ENCODE measurements at regions not wholly inside any gene's neighbourhood (a gene's known extent, or its start where the extent isn't known, plus 50 kb on each side); places are given as distances from the start of the nearest gene placed in this dataset.

DNA sequence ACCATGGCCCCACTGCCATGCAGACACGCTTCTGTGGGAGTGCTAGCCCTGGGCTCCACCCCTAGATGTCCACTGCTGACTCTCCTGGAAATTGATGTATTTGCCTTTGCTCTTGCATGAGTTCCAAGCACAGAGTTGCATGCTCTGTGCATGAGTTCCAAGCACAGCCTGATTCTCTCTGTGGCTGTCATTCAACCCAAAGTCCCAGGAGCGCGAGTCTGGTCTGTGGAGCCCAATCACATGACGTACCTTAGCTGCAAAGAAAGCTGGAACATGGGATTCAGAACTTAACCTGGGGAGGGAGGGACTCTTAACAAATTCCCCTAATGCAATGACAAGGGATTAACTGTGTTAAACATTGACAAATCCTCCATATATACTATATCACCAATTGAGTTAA, 114.3 kb upstream of the SLC24A3 start:
- no peak overlapping the region for H2AFZ ChIP-seq (ENCODE audit: control insufficient read depth, low read length)
- H3K9me3 ChIP-seq (ENCODE audit: control insufficient read depth, low read depth, low read length): no peaks in the 10 kb centered on the region
- no peaks in the 10 kb centered on the region for H3K4me1 ChIP-seq (ENCODE audit: control insufficient read depth, extremely low read depth, insufficient read depth, low read length)
- no peak for TF ChIP-seq EZH2 (IDR thresholded peaks at IDR 0.05; ENCODE audit: low read length)
- TF ChIP-seq, protein P1, sequence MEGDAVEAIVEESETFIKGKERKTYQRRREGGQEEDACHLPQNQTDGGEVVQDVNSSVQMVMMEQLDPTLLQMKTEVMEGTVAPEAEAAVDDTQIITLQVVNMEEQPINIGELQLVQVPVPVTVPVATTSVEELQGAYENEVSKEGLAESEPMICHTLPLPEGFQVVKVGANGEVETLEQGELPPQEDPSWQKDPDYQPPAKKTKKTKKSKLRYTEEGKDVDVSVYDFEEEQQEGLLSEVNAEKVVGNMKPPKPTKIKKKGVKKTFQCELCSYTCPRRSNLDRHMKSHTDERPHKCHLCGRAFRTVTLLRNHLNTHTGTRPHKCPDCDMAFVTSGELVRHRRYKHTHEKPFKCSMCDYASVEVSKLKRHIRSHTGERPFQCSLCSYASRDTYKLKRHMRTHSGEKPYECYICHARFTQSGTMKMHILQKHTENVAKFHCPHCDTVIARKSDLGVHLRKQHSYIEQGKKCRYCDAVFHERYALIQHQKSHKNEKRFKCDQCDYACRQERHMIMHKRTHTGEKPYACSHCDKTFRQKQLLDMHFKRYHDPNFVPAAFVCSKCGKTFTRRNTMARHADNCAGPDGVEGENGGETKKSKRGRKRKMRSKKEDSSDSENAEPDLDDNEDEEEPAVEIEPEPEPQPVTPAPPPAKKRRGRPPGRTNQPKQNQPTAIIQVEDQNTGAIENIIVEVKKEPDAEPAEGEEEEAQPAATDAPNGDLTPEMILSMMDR (optimal IDR thresholded peaks at IDR 0.05 in 1 of 3, IDR thresholded peaks at IDR 0.05 in 1 of 3, conservative IDR thresholded peaks at IDR 0.05 in 1 of 3; ENCODE audit: extremely low read depth in 1 of 3, insufficient read depth in 2 of 3, low read length in 3 of 3): no peak
- H3K27ac ChIP-seq (ENCODE audit: control insufficient read depth, insufficient read depth, low read length): no peak overlapping the region
- no peaks in the 10 kb centered on the region for H4K20me1 ChIP-seq (ENCODE audit: control insufficient read depth, extremely low read depth, insufficient read depth, low read length)
- H3K27me3 ChIP-seq (ENCODE audit: control insufficient read depth, extremely low read depth, insufficient read depth, low read length): no peaks in the 10 kb centered on the region
- no peak overlapping the region for H3K4me3 ChIP-seq (ENCODE audit: control insufficient read depth in 2 of 3, extremely low read depth in 1 of 3, insufficient read depth in 2 of 3, low read depth in 1 of 3, low read length in 3 of 3)
- H3K9ac ChIP-seq (ENCODE audit: control insufficient read depth, extremely low read depth, insufficient read depth, low read length): no peak overlapping the region
- no peaks in the 10 kb centered on the region for H3K36me3 ChIP-seq (ENCODE audit: control insufficient read depth in 2 of 2, extremely low read depth in 1 of 2, insufficient read depth in 2 of 2, low read length in 2 of 2)
- H3K9me1 ChIP-seq (ENCODE audit: control insufficient read depth, extremely low read depth, insufficient read depth, low read length): no peaks in the 10 kb centered on the region
- no peak overlapping the region for H3K4me2 ChIP-seq (ENCODE audit: control insufficient read depth, extremely low read depth, insufficient read depth, low read depth, low read length)
- dilution Hi-C loops (cut with MboI; ENCODE audit: extremely low pct_ligation_motif_present, low sequenced_read_pairs): no loop called here
- H3K79me2 ChIP-seq (ENCODE audit: control insufficient read depth, insufficient read depth, low read length): no peaks in the 10 kb centered on the region
- FAIRE-seq: no peak
- DNase-seq (ENCODE audit: low read depth, low spot score): no peak

DNA sequence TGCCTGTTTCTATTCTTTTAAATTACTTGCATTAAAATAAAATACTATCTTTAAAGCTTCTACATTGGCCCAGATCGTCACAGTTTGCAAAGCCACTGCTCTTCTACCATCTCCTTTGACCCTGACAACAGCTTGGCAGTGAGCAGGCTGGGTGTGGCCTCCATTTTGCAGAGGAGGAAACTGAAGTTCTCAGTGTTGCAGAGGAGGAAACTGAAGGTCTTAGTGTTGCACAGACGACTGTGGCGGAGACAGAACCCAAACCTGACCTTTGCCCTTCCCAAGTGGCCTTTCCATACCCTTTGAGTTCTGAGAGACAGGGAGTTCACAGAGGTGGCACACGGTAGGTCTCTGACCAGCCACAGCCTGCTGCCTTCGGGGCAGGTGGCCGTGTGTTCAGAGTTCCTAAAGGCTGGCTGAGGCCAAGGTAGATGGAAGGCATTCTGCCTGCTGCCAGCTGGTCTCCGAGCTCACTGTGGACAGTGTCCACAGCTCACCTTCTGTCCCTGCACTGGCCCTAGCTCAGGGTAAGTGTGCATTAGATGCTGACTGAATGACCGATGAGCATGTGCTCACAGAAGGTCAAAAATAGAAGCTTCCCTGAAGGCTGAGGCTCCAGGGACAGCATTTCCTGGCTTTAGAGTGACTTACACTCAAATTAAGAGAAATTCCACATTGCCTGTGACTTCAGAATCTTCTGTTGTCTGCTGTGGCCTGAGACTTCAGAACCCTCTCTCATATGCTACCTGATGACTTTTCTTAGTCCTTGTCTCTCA, 113.5 kb upstream of the SLC24A3 start:
- H3K79me2 ChIP-seq (ENCODE audit: control insufficient read depth, insufficient read depth, low read length): no peaks in the 10 kb centered on the region
- dilution Hi-C loops (cut with MboI; ENCODE audit: extremely low pct_ligation_motif_present, low sequenced_read_pairs): no loop called here
- no peaks in the 10 kb centered on the region for H3K27me3 ChIP-seq (ENCODE audit: control insufficient read depth, extremely low read depth, insufficient read depth, low read length)
- H2AFZ ChIP-seq (ENCODE audit: control insufficient read depth, low read length): no peak overlapping the region
- DNase-seq (ENCODE audit: low read depth, low spot score) (no peak), FAIRE-seq (no peak)
- no peaks in the 10 kb centered on the region for H3K9me1 ChIP-seq (ENCODE audit: control insufficient read depth, extremely low read depth, insufficient read depth, low read length)
- H4K20me1 ChIP-seq (ENCODE audit: control insufficient read depth, extremely low read depth, insufficient read depth, low read length): no peaks in the 10 kb centered on the region
- no peak for TF ChIP-seq EZH2 (IDR thresholded peaks at IDR 0.05; ENCODE audit: low read length)
- TF ChIP-seq, protein P1 (optimal IDR thresholded peaks at IDR 0.05 in 1 of 3, IDR thresholded peaks at IDR 0.05 in 1 of 3, conservative IDR thresholded peaks at IDR 0.05 in 1 of 3; ENCODE audit: extremely low read depth in 1 of 3, insufficient read depth in 2 of 3, low read length in 3 of 3): no peak
- no peaks in the 10 kb centered on the region for H3K9me3 ChIP-seq (ENCODE audit: control insufficient read depth, low read depth, low read length)
- H3K4me1 ChIP-seq (ENCODE audit: control insufficient read depth, extremely low read depth, insufficient read depth, low read length): no peaks in the 10 kb centered on the region
- no peak overlapping the region for H3K4me2 ChIP-seq (ENCODE audit: control insufficient read depth, extremely low read depth, insufficient read depth, low read depth, low read length)
- H3K9ac ChIP-seq (ENCODE audit: control insufficient read depth, extremely low read depth, insufficient read depth, low read length): no peak overlapping the region
- no peaks in the 10 kb centered on the region for H3K36me3 ChIP-seq (ENCODE audit: control insufficient read depth in 2 of 2, extremely low read depth in 1 of 2, insufficient read depth in 2 of 2, low read length in 2 of 2)
- no peak overlapping the region for H3K27ac ChIP-seq (ENCODE audit: control insufficient read depth, insufficient read depth, low read length)
- H3K4me3 ChIP-seq (ENCODE audit: control insufficient read depth in 2 of 3, extremely low read depth in 1 of 3, insufficient read depth in 2 of 3, low read depth in 1 of 3, low read length in 3 of 3): no peak overlapping the region
